ELF-1 (cell line): ENCODE measurements at regions not wholly inside any gene's neighbourhood (a gene's known extent, or its start where the extent isn't known, plus 50 kb on each side); places are given as distances from the start of the nearest gene placed in this dataset.
"Not testable (repeated sequence)": the region's sequence is repeated elsewhere in the genome, so short reads cannot be mapped to it uniquely, and the experiment has no call there.

ENCODE experiments used
- DNase-seq: peaks from one replicate; pipeline ENCODE4 v3.0.0-alpha.2; 2016; ENCODE audit warnings: low read depth, low spot score

GRCh38 chr15:81725590-81725989 is 320.2 kb downstream of the MEX3B start:
- no peak for DNase-seq

GRCh38 chr15:81724536-81724935 is 321.3 kb downstream of the MEX3B start:
- DNase-seq: no peak

- DNase-seq: no peak
Observed at GRCh38 chr15:81723701-81724100, 322.1 kb downstream of the MEX3B start.

GRCh38 chr15:81723113-81723651 is 322.6 kb downstream of the MEX3B start:
- no peak for DNase-seq

- DNase-seq: not testable (repeated sequence)
Observed at GRCh38 chr15:81716468-81716867, 329.4 kb downstream of the MEX3B start.

GRCh38 chr15:81710328-81710727 is 335.5 kb downstream of the MEX3B start:
- DNase-seq: no peak

- not testable (repeated sequence) for DNase-seq
Observed at GRCh38 chr15:81706816-81707346, 332.9 kb upstream of the TMC3 start.

- not testable (repeated sequence) for DNase-seq
Observed at GRCh38 chr15:81705727-81706126, 331.7 kb upstream of the TMC3 start.

- DNase-seq: no peak
Observed at GRCh38 chr15:81686021-81686420, 312.0 kb upstream of the TMC3 start.

- DNase-seq: no peak
Observed at GRCh38 chr15:81685237-81685636, 311.2 kb upstream of the TMC3 start.

- DNase-seq: no peak
Observed at GRCh38 chr15:81680829-81681228, 306.8 kb upstream of the TMC3 start.

- no peak for DNase-seq
Observed at GRCh38 chr15:81666839-81667238, 292.8 kb upstream of the TMC3 start.

GRCh38 chr15:81660976-81661375 is 287.0 kb upstream of the TMC3 start:
- no peak for DNase-seq

GRCh38 chr15:81653259-81653658 is 279.2 kb upstream of the TMC3 start:
- DNase-seq: no peak

- DNase-seq: no peak
Observed at GRCh38 chr15:81645470-81645869, 271.5 kb upstream of the TMC3 start.

GRCh38 chr15:81643771-81644170 is 269.8 kb upstream of the TMC3 start:
- DNase-seq: no peak

- DNase-seq: no peak
Observed at GRCh38 chr15:81642451-81642990, 268.5 kb upstream of the TMC3 start.

GRCh38 chr15:81636064-81636463 is 262.1 kb upstream of the TMC3 start:
- DNase-seq: not testable (repeated sequence)

- DNase-seq: no peak
Observed at GRCh38 chr15:81633889-81634288, 259.9 kb upstream of the TMC3 start.

GRCh38 chr15:81625896-81626295 is 251.9 kb upstream of the TMC3 start:
- no peak for DNase-seq

- no peak for DNase-seq
Observed at GRCh38 chr15:81619002-81619401, 245.0 kb upstream of the TMC3 start.

GRCh38 chr15:81612631-81613030 is 238.6 kb upstream of the TMC3 start:
- peak; percentile 55 for DNase-seq

- DNase-seq: no peak
Observed at GRCh38 chr15:81611679-81612078, 237.7 kb upstream of the TMC3 start.
